ENCODE measurements at regions not wholly inside any gene's neighbourhood (a gene's known extent, or its start where the extent isn't known, plus 50 kb on each side); places are given as distances from the start of the nearest gene placed in this dataset.

DNA sequence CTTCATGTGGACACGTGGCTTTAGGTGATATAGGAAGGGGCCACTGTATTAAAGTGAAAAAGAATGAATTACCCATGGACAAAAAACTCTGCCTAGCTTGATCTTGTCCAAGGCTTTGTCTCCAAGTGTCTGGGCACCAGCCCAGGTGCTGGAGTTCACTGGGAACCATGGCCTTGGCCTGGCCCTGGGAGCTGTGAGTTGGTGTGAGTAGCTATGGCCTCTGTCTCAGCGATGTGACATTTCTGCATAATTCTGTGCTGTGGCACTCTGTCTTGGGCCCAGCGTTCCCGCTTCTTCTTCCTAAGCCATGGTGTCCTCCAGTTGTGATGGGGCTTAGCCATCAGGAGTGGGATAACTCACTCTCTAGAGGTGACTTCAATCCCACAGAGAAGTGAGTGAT is 119.0 kb upstream of the PPP2R2D start:
- DNase-seq: no peak

GRCh38 chr10:131784363-131785120 is 116.3 kb upstream of the PPP2R2D start:
- no peak for DNase-seq

DNA sequence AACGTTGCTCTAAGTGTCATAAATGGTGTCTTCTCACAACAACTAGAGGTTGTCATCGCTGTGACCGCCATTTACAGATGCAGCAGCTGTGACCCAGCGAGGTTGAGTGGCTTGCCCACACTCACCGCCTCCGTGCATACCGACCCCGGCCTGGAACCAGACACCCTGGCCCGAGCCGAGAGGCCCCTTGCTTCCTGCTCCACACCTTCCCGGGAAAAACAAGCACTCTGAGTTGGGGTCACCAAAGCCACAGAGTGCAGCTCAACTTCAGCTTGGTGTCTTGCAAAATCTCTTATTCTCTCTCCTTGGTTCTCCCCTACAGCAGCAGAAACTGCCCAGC is 115.7 kb upstream of the PPP2R2D start:
- DNase-seq: no peak

DNA sequence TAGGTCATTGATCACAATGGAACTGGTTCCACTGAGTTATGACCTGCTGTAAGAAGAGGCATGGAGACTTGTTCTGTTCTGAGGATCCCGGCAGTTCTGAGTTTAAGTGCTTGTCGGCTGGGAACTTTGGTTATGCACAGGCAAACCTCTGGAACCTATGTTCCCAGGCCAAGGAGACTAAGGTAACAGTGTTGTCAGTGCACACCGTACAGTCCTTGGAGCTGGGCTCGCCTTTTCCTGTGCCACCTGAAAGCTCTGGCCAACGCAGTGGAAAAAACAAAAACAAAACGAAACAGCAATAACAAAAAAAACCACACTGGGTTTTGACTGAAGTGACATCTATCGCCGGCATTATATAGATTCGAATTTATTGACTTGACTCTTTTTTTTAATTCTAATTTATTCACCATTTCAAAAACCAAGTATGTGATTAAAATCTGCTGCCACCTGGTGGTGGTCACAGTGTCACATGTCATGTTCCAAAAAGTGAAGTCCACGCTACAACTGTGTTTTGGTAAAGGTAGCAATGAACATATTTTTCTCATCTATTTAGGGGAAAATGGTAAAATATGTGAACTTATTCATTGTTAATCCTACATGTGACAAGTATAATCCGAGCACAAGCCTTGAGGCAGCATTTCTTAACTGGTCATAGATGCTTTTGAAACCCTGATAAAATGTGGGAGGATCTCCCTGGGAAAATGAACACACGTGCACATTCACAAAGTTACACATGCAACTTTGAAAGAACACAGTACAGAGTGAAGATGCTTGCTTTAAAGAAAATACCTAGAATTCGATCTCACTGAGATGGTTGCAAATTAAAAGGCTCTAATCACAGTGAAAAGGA is 113.8 kb upstream of the PPP2R2D start:
- DNase-seq: peak; percentile 4

DNA sequence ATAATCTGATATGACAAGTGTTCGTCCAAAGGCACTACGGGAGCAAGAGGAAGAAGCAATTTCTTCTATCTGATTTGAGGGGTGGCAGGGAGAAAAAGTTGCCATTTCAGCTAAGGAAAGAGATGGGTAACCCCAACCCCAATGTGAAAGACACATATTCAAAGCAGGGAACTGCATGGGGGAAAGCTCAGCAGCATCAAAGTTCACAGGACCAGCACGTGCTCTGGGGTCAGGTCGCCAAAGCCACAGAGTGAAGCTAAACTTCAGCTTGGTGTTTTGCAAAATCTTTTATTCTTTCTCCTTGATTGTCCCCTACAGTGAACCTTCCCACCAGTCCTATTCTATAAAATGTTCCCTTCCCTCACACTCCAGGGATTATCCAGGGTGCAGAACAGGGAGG is 112.8 kb upstream of the PPP2R2D start:
- no peak for DNase-seq

DNA sequence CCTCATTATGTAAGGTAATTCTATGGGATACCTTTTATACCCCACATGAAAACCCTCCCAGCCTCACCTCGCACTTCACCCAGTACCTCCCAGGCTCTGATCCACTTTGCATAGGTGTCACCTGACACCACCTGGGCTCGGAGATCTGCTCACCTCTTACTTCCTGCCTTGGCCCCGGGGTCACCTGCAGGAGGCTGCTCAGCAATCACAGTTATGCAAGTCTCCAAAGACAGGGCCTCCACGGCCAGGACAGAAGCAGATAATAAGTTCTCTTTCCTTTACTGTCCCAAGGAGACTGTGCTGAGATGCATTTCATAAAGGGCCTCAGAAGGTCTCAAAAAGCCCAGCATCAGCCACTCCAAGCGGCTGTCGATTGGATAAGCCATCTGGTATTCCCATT is 112.4 kb upstream of the PPP2R2D start:
- DNase-seq: no peak

- no peak for DNase-seq
Measured at GRCh38 chr10:131789516-131789915, 111.3 kb upstream of the PPP2R2D start.

DNA sequence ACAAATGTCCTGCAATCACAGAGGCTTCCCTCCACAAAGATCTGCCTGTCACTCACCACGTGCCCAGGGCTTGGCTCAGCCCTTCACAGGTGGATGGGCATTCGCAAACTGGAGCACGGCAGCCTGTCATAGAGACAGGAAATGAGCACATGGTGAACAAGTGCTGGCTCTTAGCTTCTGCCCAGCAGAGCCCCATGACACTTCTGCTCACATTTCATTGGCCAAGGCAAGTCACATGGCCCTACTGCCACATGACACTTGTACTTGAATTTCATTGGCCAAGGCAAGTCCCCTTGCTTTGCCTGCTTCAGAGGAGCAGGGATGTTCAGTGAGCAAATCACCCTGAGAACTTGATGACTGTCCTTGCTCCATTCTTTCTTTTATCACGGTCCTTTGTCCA is 110.8 kb upstream of the PPP2R2D start:
- DNase-seq: no peak

DNA sequence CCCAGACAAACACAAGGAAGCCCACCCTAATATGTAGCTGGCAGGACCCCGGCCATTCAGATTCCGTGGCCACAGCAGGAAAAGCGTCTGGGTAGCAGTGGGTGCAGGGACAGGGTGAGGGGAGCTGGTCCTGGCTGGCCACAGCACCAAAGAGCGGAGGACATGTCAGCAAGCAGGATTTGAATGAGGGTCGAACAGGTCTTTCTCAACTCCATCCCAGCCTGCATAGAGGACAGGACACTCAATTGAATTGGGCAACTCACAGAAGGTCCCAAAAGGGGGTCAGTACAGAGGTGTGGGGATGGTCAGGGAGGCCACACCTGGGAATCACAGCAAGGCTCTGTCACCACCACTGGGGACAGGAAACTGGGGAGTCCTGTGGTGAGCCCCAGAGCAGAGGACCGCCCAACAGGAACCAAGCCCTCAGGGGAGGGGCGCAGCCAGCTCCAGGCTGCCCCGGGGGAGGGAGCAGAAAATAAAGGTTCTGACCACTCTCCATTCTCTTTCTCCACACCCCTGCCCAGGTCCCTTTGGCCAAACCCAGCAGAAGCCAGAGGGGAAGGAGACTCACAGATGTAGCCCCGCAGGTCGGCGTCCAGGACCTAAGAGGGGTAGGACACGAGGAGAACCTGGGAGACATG is 108.7 kb upstream of the PPP2R2D start:
- DNase-seq: no peak

DNA sequence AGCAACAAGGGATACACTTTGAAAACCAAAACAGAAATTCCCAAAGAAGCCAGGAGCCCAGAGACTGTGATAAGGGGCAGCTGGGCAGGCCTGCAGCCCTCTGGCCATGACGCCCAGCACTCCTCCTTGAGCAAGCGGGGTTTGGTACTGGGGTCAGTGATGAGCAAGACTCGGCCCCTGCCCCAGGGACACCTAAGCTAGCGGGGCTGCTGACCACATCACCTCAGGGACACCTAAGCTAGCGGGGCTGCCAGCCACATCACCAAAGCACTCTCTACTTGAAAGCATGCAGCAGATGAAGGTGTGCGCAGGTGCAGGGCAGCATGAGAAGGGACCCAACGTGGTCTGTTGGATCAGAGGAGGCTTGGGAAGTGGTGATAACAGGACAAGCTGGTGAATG is 108.0 kb upstream of the PPP2R2D start:
- no peak for DNase-seq

- no peak for DNase-seq
Measured at GRCh38 chr10:131795761-131796160, 105.0 kb upstream of the PPP2R2D start.

GRCh38 chr10:131797626-131798025 is 103.2 kb upstream of the PPP2R2D start:
- DNase-seq: no peak

DNA sequence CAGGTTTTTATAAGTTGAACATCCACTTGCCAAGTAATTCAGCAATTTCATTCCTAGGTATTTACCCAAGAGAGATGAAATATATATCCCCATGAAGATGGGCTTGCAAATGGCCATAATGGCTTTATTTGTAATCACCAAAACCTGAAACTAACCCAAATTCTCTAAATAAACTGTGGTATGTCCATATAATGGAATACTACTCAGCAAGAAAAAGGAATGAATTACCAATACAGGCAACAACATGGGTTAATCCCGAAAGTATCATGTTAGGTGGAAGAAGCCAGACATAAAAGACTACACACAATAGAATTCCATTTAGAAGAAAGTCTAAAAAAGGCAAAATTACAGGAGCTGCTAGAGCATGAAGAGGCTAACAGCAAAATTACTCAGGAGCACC is 101.4 kb upstream of the PPP2R2D start:
- DNase-seq: no peak

- no peak for DNase-seq
Measured at GRCh38 chr10:131802156-131802915, 98.5 kb upstream of the PPP2R2D start.

DNA sequence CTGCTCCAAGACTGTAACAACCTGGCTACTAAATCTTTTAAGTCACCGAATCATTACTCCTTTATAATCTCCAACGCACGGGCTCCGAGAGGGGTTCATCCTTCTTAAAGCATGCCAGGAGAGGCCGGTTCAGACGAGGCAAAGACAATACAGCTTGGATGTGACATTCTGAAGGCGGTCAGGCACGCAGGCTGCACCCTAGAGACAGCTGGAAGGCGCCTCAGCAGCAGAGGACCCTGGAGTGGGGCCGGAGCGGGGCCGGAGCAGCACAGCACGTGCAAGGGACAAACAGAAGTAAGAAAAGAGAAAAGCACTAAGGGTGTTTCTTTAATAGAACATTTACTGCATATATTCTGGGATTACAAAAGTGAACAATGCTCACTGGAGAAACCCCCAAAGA is 97.8 kb upstream of the PPP2R2D start:
- no peak for DNase-seq

GRCh38 chr10:131803860-131804425 is 96.9 kb upstream of the PPP2R2D start:
- no peak for DNase-seq

GRCh38 chr10:131804551-131805295 is 96.1 kb upstream of the PPP2R2D start:
- no peak for DNase-seq

GRCh38 chr10:131805696-131806095 is 95.1 kb upstream of the PPP2R2D start:
- no peak for DNase-seq

GRCh38 chr10:131806146-131806545 is 94.7 kb upstream of the PPP2R2D start:
- no peak for DNase-seq

GRCh38 chr10:131806646-131807317 is 94.0 kb upstream of the PPP2R2D start:
- DNase-seq: no peak

GRCh38 chr10:131808370-131808930 is 92.4 kb upstream of the PPP2R2D start:
- no peak for DNase-seq
